ENCODE measurements at regions not wholly inside any gene's neighbourhood (a gene's known extent, or its start where the extent isn't known, plus 50 kb on each side); places are given as distances from the start of the nearest gene placed in this dataset.

DNA sequence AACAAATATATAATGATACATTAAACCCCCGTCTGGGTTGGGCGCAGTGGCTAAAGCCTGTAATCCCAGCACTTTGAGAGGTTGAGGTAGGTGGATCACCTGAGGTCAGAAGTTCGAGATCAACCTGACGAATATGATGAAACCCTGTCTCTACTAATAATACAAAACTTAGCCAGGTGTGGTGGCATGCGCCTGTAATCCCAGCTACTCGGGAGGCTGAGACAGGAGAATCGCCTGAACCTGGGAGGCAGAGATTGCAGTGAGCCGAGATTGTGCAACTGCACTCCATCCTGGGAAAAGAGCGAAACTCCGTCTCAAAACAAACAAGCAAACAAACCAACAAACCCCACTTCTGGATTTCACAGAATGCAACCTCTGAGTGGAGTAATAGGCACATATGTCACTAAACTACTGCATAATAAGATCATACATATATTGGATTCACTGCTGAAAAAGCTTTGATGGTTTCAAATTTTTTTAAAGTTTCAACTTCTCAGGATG, 718.2 kb downstream of the SI start:
- FAIRE-seq (no peak), ATAC-seq (no peak), DNase-seq (ENCODE audit: low read depth in 1 of 2, low spot score in 1 of 2) (no peak)
- ChIA-PET POLR2A (no interaction called here), CTCF (no interaction called here)
- H3K4me2 ChIP-seq = no peak overlapping the region; the same call in 2 of the 3 replicates
- no peak overlapping the region for H3K27ac ChIP-seq
- no peaks in the 10 kb centered on the region for H3K4me1 ChIP-seq
- TF ChIP-seq CHD2 (IDR thresholded peaks at IDR 0.05; ENCODE audit: low read length, partially characterized antibody) = no peak
- 0 out of 4 replicates have a peak, but pooled peaks of 1 of the 2 experiments have one; percentile 8 for TF ChIP-seq CEBPB (IDR thresholded peaks at IDR 0.05)
- no peak for TF ChIP-seq RCOR1 (IDR thresholded peaks at IDR 0.05; ENCODE audit: low read depth, low read length)
- no peak for TF ChIP-seq CTCF (IDR thresholded peaks at IDR 0.05)
- no peak overlapping the region for H3K4me3 ChIP-seq
- H3K9me3 ChIP-seq = no peaks in the 10 kb centered on the region
- WGBS (ENCODE audit: missing lambda C conversion rate) = 82% methylated on average over 10 of the region's 10 CpGs

- Histone ChIP-seq H3K4me1 (peaks cover 6% of the 10 kb centered on the region; the same call in 1 of the 3 replicates), H3K9me3 (no peaks in the 10 kb centered on the region), H3K4me2 (no peak overlapping the region), H3K27ac (no peak overlapping the region), H3K4me3 (no peak overlapping the region)
- FAIRE-seq (no peak), DNase-seq (ENCODE audit: low read depth in 1 of 2, low spot score in 1 of 2) (no peak), ATAC-seq (no peak)
- POLR2A ChIA-PET = no interaction called here
- CTCF ChIA-PET = no interaction called here
- no peak for TF ChIP-seq MAZ (IDR thresholded peaks at IDR 0.05; ENCODE audit: borderline replicate concordance, low read depth, low read length)
- TF ChIP-seq USF2 (IDR thresholded peaks at IDR 0.05) = no peak
- TF ChIP-seq CEBPB (IDR thresholded peaks at IDR 0.05) = no peak
- TF ChIP-seq JUN (IDR thresholded peaks at IDR 0.05) = no peak
- TF ChIP-seq CTCF (IDR thresholded peaks at IDR 0.05) = no peak
- TF ChIP-seq PHF8 (IDR thresholded peaks at IDR 0.05; ENCODE audit: borderline replicate concordance, low read depth) = no peak
- no peak for TF ChIP-seq REST (IDR thresholded peaks at IDR 0.05)
- TF ChIP-seq HOXB13 (CRISPR knock-in tag; IDR thresholded peaks at IDR 0.05; ENCODE audit: low read depth) = no peak
- TF ChIP-seq HMGXB4 (CRISPR knock-in tag; IDR thresholded peaks at IDR 0.05; ENCODE audit: borderline replicate concordance) = no peak
- no peak for TF ChIP-seq E2F6 (IDR thresholded peaks at IDR 0.05; ENCODE audit: borderline replicate concordance, low read depth)
- TF ChIP-seq, protein P1, sequence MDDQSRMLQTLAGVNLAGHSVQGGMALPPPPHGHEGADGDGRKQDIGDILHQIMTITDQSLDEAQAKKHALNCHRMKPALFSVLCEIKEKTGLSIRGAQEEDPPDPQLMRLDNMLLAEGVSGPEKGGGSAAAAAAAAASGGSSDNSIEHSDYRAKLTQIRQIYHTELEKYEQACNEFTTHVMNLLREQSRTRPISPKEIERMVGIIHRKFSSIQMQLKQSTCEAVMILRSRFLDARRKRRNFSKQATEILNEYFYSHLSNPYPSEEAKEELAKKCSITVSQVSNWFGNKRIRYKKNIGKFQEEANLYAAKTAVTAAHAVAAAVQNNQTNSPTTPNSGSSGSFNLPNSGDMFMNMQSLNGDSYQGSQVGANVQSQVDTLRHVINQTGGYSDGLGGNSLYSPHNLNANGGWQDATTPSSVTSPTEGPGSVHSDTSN (IDR thresholded peaks at IDR 0.05) = no peak
- no peak for TF ChIP-seq MAX (IDR thresholded peaks at IDR 0.05)
- no peak for TF ChIP-seq POLR2AphosphoS2 (conservative IDR thresholded peaks at IDR 0.05; ENCODE audit: low read length)
- no peak for TF ChIP-seq NR3C1 (IDR thresholded peaks at IDR 0.05)
- TF ChIP-seq SMC3 (IDR thresholded peaks at IDR 0.05) = no peak
Measured at GRCh38 chr3:164352991-164353390, 725.3 kb downstream of the SI start.

All from A549 (cell line).